GM18519 (cell line): ENCODE measurements at regions not wholly inside any gene's neighbourhood (a gene's known extent, or its start where the extent isn't known, plus 50 kb on each side); places are given as distances from the start of the nearest gene placed in this dataset.
"Not testable (repeated sequence)": the region's sequence is repeated elsewhere in the genome, so short reads cannot be mapped to it uniquely, and the experiment has no call there.

ENCODE experiments used
- ATAC-seq: cut with Tn5 transposase; IDR thresholded peaks from one replicate; pipeline ENCODE4 v1.9.1; 2021; ENCODE audit warnings: mild to moderate bottlenecking, moderate library complexity; ENCODE audit not compliant: unreplicated experiment, low FRiP score

DNA sequence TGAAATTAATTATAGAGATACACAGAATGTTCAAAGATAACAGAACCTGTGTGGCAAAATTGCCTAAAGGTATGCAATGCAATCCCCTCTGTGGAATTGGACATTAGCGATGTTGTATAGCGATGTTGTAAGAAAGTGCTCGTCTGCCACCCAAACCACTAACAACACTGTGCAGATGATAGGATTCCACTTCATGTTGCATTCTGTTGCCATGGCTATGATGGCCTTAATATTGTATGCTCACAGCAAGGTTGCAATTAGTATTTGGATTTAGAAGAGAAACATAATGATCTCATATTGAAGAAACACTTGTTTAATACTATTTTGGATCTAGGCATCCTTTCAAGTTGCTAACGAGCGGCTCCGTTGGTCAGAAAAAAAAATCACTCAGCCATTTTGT, 260.3 kb downstream of the BCAT1 start:
- no peak for ATAC-seq

GRCh38 chr12:24681570-24681969, 267.3 kb downstream of the BCAT1 start:
- ATAC-seq = no peak

DNA sequence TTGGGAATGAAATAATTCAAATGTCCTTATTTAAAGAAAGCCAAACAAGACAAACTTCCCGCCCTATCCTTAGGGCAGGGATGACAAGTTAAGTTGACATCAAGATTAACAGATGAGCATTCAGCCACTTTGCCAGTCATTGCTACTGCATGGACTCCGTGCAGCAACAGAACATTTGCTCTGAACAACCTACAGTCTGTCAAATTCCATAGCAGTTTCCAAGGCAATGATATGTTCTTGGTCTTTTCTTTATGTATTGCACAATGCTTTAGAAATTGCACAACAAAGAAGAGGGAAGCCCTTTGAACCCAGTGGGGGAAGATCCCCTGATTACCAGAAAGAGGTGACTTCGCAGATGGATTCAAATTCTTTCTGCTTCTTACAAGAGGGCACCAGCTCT, 269.8 kb downstream of the BCAT1 start:
- ATAC-seq = no peak

DNA sequence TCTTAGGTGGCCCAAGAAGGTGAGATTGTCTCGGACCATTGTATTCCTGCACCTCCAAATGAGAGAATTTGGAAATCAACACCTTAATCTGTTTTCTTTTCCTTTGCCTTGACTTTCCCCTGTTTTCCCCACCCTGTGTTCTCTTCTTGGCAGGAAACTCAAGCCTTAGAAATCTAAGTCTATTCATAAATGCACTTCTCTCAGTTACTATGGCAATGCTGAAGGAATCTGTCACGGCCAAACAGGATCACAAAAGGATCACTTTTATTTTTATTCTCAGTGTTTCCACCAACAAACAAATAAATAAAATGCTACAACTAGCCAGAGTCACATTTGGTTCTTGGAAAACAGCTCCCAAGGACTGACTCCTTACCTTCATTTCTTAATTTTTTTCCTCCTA, 270.5 kb downstream of the BCAT1 start:
- no peak for ATAC-seq

DNA sequence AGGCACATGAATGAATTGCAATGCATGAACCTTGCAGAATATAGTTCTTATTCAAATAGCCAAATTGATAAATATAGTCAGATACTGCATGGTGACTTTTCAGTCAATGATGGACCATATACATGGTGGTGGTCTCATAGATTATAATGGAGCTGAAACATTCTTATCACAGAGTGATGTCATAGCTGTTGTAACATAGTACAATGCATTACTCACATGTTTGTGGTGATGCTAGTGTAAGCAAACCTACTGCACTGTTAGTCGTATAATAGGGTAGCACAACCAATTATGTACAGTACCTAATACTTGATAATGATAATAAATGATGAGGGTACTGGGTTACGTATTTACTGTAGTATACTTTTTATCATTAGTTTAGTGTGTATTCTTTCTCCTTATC, 280.3 kb downstream of the BCAT1 start:
- no peak for ATAC-seq

DNA sequence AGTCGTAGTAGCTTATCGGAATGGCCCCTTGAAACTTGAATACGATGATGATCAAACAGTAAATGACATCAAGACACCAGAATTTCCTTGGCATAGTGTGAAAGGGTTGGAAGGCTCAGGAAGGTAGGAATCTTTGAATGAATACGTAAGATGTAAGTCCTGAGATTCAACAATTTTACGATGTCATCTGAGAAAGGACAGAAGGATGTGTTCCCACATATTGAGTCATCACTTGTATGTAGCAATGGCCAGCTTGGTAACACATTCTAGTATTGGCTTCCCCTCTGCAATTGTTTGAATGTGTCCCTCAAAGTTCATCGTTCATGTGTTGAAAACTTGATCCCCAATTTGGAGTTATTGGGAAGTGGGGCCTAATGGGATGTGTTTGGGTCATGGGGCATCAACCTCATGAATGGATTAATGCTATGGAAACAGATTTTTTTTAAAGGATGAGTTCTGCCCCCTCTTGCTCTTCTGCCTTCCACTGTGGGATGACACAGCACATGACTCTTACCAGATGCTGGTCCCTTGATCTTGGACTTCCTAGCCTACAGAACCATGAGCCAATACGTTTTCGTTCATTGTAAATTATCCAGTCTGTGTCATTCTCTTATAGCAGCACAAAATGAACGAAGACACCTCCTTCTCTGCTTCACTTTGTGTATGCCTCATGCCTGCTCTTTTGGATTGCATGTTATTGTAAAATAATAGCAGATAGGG, 284.6 kb downstream of the BCAT1 start:
- ATAC-seq = no peak

DNA sequence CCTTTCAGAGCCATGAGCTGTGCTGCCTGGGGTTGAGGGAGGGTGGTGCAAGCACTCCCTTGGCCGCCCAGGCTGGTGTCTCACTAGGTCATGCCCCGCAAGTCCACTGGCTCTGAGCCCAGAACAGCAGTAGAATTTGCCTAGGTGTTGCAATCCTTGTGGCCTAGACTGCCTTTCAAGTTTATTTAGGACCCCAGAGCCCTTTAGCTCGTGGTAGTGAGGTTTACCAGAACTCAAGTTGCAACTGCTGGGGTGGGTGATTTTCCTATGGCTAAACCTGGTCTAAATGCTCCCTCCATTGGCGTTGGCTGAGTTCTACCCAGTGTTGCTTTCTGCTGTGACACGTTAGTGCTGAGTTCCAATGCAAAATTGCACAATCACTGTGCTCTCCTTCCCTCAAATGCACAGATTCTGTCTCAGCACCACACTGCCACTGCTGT, 287.2 kb downstream of the BCAT1 start:
- ATAC-seq = no peak

DNA sequence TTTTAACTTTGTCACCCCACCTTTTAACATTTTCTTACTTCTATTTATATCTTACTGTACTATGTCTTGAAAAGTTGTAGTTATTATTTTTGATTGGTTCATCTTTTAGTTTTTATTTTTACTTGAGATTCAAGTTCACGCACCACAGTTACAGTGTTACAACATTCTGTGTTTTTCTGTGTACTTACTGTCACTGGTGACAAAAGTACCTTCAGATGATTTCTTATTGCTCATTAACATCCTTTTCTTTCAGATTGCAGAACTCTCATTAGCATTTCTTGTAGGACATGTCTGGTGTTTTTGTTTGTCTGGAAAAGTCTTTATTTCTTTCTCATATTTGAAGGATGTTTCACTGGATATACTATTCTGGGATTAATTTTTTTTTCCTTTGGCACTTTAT, 289.9 kb downstream of the BCAT1 start:
- no peak for ATAC-seq

GRCh38 chr12:24654344-24654743, 294.6 kb downstream of the BCAT1 start:
- ATAC-seq = not testable (repeated sequence)

DNA sequence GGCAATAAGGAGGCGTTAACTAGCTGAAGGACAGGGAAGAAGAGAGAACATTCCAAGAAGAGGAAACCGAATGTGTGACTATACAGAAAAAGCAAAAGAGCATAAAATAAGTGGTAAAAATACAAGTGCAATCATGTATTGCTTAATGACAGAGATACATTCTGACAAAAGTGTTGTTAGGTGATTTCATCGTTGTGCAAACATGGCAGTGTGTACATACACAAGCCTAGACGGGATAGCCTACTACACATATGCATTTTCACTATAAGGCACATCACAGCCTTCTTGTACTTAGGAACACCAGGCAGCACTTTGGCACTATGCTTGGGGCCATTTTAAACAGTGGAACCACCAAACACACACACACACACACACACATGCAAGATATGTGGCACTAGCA, 299.3 kb downstream of the BCAT1 start:
- no peak for ATAC-seq

DNA sequence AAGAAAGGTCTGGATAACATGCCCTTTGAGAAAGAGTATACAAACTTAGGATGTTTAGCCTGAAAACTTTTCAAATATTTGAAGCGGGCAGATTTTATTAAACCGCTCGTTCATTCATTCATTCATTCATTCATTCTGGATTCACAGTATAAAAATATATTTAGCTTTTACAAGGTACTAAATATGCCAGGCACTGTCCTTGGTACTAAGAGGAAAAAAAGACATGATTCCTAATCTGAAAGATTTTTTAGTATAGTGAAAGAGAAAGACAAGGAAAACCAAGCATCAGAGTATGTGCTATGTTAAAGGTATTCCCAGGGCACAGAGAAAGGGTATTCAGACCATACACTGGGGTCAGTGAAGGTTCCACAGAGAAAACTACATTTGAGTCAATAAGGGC, 299.7 kb downstream of the BCAT1 start:
- ATAC-seq = no peak

DNA sequence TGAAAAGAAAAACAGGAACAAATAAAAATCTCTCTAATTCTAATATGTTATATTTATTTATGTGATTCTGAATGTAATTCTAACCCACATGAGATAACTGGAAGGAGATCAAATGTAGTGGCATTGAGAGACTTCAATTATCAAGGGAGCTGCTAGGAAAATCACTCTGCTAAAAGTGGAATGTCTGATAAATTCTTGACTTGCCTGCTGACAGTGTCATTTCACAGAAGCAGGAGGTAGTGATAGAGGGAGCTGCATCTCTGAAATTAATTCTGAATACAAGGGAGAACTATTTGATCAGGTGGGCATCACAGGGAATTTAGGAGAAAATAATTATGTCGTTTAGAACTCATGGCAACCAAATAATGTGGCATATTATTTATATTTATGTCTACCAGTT, 303.6 kb downstream of the BCAT1 start:
- no peak for ATAC-seq

DNA sequence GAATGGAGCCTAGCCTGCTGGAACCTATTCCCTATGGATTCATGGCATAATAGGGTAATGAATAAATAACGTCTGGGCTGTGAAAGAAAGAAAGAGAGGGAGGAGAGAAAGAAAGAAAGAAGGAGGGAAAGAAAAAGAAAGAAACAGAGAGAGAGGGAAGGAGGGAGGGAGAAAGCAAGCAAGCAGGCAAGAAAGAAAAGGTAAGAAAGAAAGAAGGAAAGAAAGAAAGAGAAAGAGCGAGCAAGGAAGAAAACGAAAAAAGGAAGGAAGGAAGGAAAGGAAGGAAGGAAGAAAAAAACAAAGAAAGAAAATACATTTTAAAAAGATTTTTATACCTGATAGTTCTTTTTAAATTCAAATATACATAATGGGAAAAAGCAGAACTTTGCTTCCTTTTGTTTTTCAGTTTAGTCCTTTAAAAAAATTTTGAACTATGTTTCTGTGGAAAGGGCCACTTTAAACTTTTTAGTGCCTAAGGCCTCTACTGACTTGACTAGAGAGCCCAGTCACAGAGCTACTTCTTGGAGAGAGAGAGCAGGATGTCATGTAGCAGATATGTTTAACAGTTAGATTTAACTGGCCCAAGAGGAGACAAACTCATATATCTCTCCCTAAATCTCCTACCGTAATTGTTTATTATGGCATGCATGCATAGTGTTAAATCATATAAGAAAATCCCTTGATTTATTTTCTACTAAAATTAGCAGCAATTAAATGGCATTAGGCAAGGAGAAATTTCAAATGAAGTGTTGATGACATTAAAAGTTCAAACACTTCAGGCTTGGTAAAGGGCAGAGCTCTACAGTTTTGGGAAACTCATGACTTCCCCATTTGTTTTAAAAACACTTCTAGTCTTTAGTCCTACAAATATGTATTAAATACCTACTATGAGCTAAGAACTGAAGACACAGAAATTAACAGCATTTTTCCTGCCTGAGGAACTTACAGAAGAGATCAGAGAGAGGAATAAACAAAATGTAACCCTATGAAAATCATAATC, 305.5 kb downstream of the BCAT1 start:
- ATAC-seq = no peak

DNA sequence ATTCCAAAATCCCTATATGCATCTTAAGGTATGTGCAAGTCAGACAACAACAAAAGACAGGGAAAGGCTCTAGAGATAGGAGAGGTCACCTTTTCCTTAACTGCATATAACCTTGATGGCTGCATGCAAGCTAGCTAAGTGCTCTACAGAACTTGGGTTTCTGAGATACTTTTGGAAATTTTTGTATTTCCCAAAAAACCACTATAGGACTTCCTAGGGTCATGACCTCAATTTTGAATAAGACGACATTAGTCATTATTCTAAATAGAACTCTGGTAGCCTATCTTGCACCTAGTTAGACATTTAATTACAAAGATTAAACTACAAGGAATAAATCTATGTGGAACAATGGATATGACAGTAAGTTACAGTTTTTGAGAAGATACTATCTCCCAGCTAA, 309.3 kb downstream of the BCAT1 start:
- no peak for ATAC-seq

GRCh38 chr12:24632466-24632865, 316.4 kb downstream of the BCAT1 start:
- no peak for ATAC-seq

- no peak for ATAC-seq
These were observed 317.1 kb downstream of the BCAT1 start for GRCh38 chr12:24631676-24632426.

- no peak for ATAC-seq
These were observed 318.0 kb downstream of the BCAT1 start for GRCh38 chr12:24630856-24631255.

DNA sequence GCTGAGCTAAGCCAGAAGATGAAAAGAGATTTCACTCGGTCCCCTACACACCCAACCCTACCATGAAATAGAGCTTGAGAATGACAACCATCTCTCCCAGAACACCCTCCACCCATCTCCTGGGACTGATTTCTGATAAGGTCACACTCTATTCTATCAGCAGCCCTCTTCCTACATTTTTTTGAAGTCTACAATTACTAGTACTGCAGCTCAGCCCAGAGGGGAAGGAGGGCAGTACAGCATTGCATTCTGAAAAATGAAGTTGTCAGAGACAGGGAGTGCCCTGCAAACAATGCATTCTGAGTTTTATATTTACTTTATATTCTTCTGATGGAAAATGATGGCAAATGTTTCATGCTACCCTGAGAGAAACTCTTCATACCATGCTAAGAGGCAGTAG, 318.5 kb downstream of the BCAT1 start:
- no peak for ATAC-seq

- no peak for ATAC-seq
These were observed 323.8 kb downstream of the BCAT1 start for GRCh38 chr12:24625103-24625502.

- not testable (repeated sequence) for ATAC-seq
These were observed 328.9 kb downstream of the BCAT1 start for GRCh38 chr12:24619954-24620353.

DNA sequence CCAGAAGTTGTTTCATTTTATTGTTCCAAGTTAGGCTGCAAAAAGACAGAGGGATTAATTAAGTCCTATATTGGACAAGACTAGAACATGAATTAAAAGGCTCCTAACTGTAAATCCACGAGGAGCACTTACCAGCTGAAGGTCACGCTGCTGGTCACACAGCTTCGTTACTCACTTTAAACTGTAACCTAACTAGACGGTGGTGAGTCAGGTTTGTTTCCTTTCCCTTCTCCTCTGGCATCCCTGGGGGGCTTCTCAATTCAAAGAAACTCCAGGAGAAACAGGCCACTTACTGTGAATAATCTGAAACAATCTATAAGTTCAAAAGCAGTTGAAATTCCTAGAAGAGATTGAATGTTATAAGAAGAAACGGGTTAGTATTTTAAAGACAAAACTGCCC, 331.4 kb downstream of the BCAT1 start:
- no peak for ATAC-seq
